ENCODE measurements at regions not wholly inside any gene's neighbourhood (a gene's known extent, or its start where the extent isn't known, plus 50 kb on each side); places are given as distances from the start of the nearest gene placed in this dataset.

GRCh38 chr3:194224471-194225417, 88.8 kb downstream of the HES1 start:
- intact Hi-C loops (cut with micrococcal nuclease; ENCODE audit: unreplicated experiment), result no loop called here
- Histone ChIP-seq H3K27me3 (replicated peaks; ENCODE audit: control insufficient read depth, insufficient read depth, low read length) (no peaks in the 10 kb centered on the region), H3K4me3 (ENCODE audit: low read depth, low read length) (no peak overlapping the region), H3K36me3 (ENCODE audit: control insufficient read depth, insufficient read depth, low read length) (no peaks in the 10 kb centered on the region), H3K9me3 (no peaks in the 10 kb centered on the region), H3K4me1 (no peaks in the 10 kb centered on the region)
- peaks cover 9% of the 10 kb centered on the region for H3K9me3 Mint-ChIP-seq (ENCODE audit: unreplicated experiment)
- no peak for DNase-seq
- no peak for TF ChIP-seq CTCF (IDR thresholded peaks at IDR 0.05; ENCODE audit: insufficient read depth in 1 of 2, low read depth in 1 of 2, low read length in 1 of 2, severe bottlenecking in 1 of 2, unreplicated experiment in 1 of 2)
- H3K27ac Mint-ChIP-seq (ENCODE audit: unreplicated experiment), result no peak overlapping the region
- H3K27me3 Mint-ChIP-seq (ENCODE audit: insufficient read depth, unreplicated experiment), result no peaks in the 10 kb centered on the region
- peaks cover 4% of the 10 kb centered on the region for H3K4me1 Mint-ChIP-seq (ENCODE audit: low read depth, unreplicated experiment)
- no peak overlapping the region for H3K4me3 Mint-ChIP-seq (ENCODE audit: unreplicated experiment)
- no peaks in the 10 kb centered on the region for H3K36me3 Mint-ChIP-seq (ENCODE audit: insufficient read depth, unreplicated experiment)
- ChIA-PET CTCF (interaction anchor here (0.6 kb wide), 1 partner anchor 85 kb away, joined by 11 read pairs; no protein-coding TSS in a partner anchor), POLR2A (no interaction called here)
- no TSS peak for BruUV-seq (replicated peaks)

- H3K27ac Mint-ChIP-seq (ENCODE audit: unreplicated experiment), result no peak overlapping the region
- no peak for TF ChIP-seq CTCF (IDR thresholded peaks at IDR 0.05; ENCODE audit: insufficient read depth in 1 of 2, low read depth in 1 of 2, low read length in 1 of 2, severe bottlenecking in 1 of 2, unreplicated experiment in 1 of 2)
- H3K36me3 Mint-ChIP-seq (ENCODE audit: insufficient read depth, unreplicated experiment), result no peaks in the 10 kb centered on the region
- no TSS peak for BruUV-seq (replicated peaks)
- H3K4me1 Mint-ChIP-seq (ENCODE audit: low read depth, unreplicated experiment), result no peaks in the 10 kb centered on the region
- no peaks in the 10 kb centered on the region for H3K27me3 Mint-ChIP-seq (ENCODE audit: insufficient read depth, unreplicated experiment)
- peaks cover 9% of the 10 kb centered on the region for H3K9me3 Mint-ChIP-seq (ENCODE audit: unreplicated experiment)
- intact Hi-C loops (cut with micrococcal nuclease; ENCODE audit: unreplicated experiment), result no loop called here
- Histone ChIP-seq H3K9me3 (no peaks in the 10 kb centered on the region), H3K4me1 (no peaks in the 10 kb centered on the region), H3K27me3 (replicated peaks; ENCODE audit: control insufficient read depth, insufficient read depth, low read length) (no peaks in the 10 kb centered on the region), H3K4me3 (ENCODE audit: low read depth, low read length) (no peak overlapping the region), H3K36me3 (ENCODE audit: control insufficient read depth, insufficient read depth, low read length) (no peaks in the 10 kb centered on the region)
- no peak overlapping the region for H3K4me3 Mint-ChIP-seq (ENCODE audit: unreplicated experiment)
- ChIA-PET POLR2A (no interaction called here), CTCF (no interaction called here)
- DNase-seq, result no peak
Measured at GRCh38 chr3:194225418-194225812, 89.5 kb downstream of the HES1 start.

- Histone ChIP-seq H3K4me3 (ENCODE audit: low read depth, low read length) (no peak overlapping the region), H3K27me3 (replicated peaks; ENCODE audit: control insufficient read depth, insufficient read depth, low read length) (no peaks in the 10 kb centered on the region), H3K9me3 (no peaks in the 10 kb centered on the region), H3K4me1 (no peaks in the 10 kb centered on the region), H3K36me3 (ENCODE audit: control insufficient read depth, insufficient read depth, low read length) (no peaks in the 10 kb centered on the region)
- H3K27ac Mint-ChIP-seq (ENCODE audit: unreplicated experiment), result no peak overlapping the region
- no peak for DNase-seq
- H3K4me3 Mint-ChIP-seq (ENCODE audit: unreplicated experiment), result no peak overlapping the region
- BruUV-seq (replicated peaks), result no TSS peak
- no peaks in the 10 kb centered on the region for H3K4me1 Mint-ChIP-seq (ENCODE audit: low read depth, unreplicated experiment)
- H3K36me3 Mint-ChIP-seq (ENCODE audit: insufficient read depth, unreplicated experiment), result no peaks in the 10 kb centered on the region
- POLR2A ChIA-PET, result no interaction called here
- peaks cover 9% of the 10 kb centered on the region for H3K9me3 Mint-ChIP-seq (ENCODE audit: unreplicated experiment)
- no peak for TF ChIP-seq CTCF (IDR thresholded peaks at IDR 0.05; ENCODE audit: insufficient read depth in 1 of 2, low read depth in 1 of 2, low read length in 1 of 2, severe bottlenecking in 1 of 2, unreplicated experiment in 1 of 2)
- H3K27me3 Mint-ChIP-seq (ENCODE audit: insufficient read depth, unreplicated experiment), result no peaks in the 10 kb centered on the region
- CTCF ChIA-PET, result no interaction called here
- intact Hi-C loops (cut with micrococcal nuclease; ENCODE audit: unreplicated experiment), result no loop called here
Measured at GRCh38 chr3:194225988-194226663, 90.2 kb downstream of the HES1 start.

Data from Caco-2 (cell line).